Calu3 (cell line): ENCODE measurements at regions not wholly inside any gene's neighbourhood (a gene's known extent, or its start where the extent isn't known, plus 50 kb on each side); places are given as distances from the start of the nearest gene placed in this dataset.

ENCODE experiments used
- BruUV-seq: library from RNA; stranded (reverse); fragments of 400-500 nt; replicated peaks from 2 replicates; lab custom pipeline; 2021; lab: Mats Ljungman, UMichigan
- CTCF ChIA-PET: fragments of 300-600 bp; sonication (Branson Sonifier 250); formaldehyde crosslinking; loops from one replicate; lab custom pipeline; 2022; ENCODE audit warnings: antibody characterized with exemption; lab: Charles Lee
- DNase-seq: peaks from one replicate; pipeline ENCODE4 v3.0.0; 2022
- H3K27ac Mint-ChIP-seq: one replicate; pipeline ENCODE4 v1.8.0; 2022; ENCODE audit warnings: mixed read lengths; ENCODE audit not compliant: unreplicated experiment
- H3K27me3 Mint-ChIP-seq: one replicate; pipeline ENCODE4 v1.8.0; 2022; ENCODE audit warnings: mixed read lengths; ENCODE audit not compliant: unreplicated experiment
- H3K36me3 Mint-ChIP-seq: one replicate; pipeline ENCODE4 v1.8.0; 2022; ENCODE audit warnings: mild to moderate bottlenecking, moderate library complexity, mixed read lengths; ENCODE audit not compliant: insufficient read depth, unreplicated experiment
- H3K4me1 Mint-ChIP-seq: one replicate; pipeline ENCODE4 v1.8.0; 2022; ENCODE audit warnings: mild to moderate bottlenecking, low read depth, mixed read lengths; ENCODE audit not compliant: unreplicated experiment
- H3K4me3 Mint-ChIP-seq: one replicate; pipeline ENCODE4 v1.8.0; 2022; ENCODE audit warnings: mild to moderate bottlenecking, low read depth, moderate library complexity, mixed read lengths; ENCODE audit not compliant: unreplicated experiment
- H3K9me3 Mint-ChIP-seq: one replicate; pipeline ENCODE4 v1.8.0; 2022; ENCODE audit warnings: low read depth, mixed read lengths; ENCODE audit not compliant: unreplicated experiment
- intact Hi-C: fragments of 100-400 bp; cut with micrococcal nuclease; formaldehyde crosslinking; loops from one replicate; pipeline ENCODE4 v1.10.0; 2022; ENCODE audit not compliant: unreplicated experiment
- TF ChIP-seq, protein P1 (sequence below): fragments of 200-600 bp; IDR thresholded peaks from one replicate; pipeline ENCODE4 v1.8.0; 2022; ENCODE audit warnings: antibody characterized with exemption; ENCODE audit not compliant: unreplicated experiment

- H3K4me1 Mint-ChIP-seq = no peaks in the 10 kb centered on the region
- intact Hi-C loops = no loop called here
- no peaks in the 10 kb centered on the region for H3K27me3 Mint-ChIP-seq
- TF ChIP-seq, protein P1, sequence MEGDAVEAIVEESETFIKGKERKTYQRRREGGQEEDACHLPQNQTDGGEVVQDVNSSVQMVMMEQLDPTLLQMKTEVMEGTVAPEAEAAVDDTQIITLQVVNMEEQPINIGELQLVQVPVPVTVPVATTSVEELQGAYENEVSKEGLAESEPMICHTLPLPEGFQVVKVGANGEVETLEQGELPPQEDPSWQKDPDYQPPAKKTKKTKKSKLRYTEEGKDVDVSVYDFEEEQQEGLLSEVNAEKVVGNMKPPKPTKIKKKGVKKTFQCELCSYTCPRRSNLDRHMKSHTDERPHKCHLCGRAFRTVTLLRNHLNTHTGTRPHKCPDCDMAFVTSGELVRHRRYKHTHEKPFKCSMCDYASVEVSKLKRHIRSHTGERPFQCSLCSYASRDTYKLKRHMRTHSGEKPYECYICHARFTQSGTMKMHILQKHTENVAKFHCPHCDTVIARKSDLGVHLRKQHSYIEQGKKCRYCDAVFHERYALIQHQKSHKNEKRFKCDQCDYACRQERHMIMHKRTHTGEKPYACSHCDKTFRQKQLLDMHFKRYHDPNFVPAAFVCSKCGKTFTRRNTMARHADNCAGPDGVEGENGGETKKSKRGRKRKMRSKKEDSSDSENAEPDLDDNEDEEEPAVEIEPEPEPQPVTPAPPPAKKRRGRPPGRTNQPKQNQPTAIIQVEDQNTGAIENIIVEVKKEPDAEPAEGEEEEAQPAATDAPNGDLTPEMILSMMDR = no peak
- no peak for DNase-seq
- no TSS peak for BruUV-seq
- H3K27ac Mint-ChIP-seq = no peak overlapping the region
- CTCF ChIA-PET = no interaction called here
- H3K4me3 Mint-ChIP-seq = no peak overlapping the region
- no peaks in the 10 kb centered on the region for H3K36me3 Mint-ChIP-seq
- H3K9me3 Mint-ChIP-seq = peaks cover 5% of the 10 kb centered on the region
These were observed 364.4 kb upstream of the EPHA5 start for GRCh38 chr4:66034671-66035070.

DNA sequence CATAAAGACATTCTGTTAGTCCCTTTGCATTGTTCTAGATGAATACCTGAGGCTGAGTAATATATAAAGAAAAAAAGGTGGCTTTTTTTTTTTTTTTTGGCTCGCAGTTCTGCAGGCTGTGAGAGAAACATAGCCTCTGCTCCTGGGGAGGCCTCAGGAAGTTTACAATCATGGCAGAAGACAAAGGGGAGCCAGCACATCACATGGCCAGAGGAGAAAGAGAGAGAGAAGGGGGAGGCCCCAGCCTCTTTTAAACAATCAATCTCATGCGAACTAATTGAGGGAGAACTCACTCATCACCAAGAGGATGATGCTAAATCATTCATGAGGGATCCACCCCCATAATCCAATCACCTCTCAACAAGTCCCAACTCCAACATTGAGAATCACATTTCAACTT is 364.0 kb upstream of the EPHA5 start:
- CTCF ChIA-PET = no interaction called here
- Mint-ChIP-seq H3K27ac (no peak overlapping the region), H3K9me3 (peaks cover 5% of the 10 kb centered on the region), H3K27me3 (no peaks in the 10 kb centered on the region), H3K4me1 (no peaks in the 10 kb centered on the region), H3K36me3 (no peaks in the 10 kb centered on the region), H3K4me3 (no peak overlapping the region)
- TF ChIP-seq, protein P1 = no peak
- intact Hi-C loops = no loop called here
- BruUV-seq = no TSS peak
- no peak for DNase-seq

GRCh38 chr4:66032571-66032970 is 362.3 kb upstream of the EPHA5 start:
- H3K4me3 Mint-ChIP-seq = no peak overlapping the region
- no peak overlapping the region for H3K27ac Mint-ChIP-seq
- intact Hi-C loops = no loop called here
- DNase-seq = no peak
- peaks cover 5% of the 10 kb centered on the region for H3K9me3 Mint-ChIP-seq
- H3K27me3 Mint-ChIP-seq = no peaks in the 10 kb centered on the region
- TF ChIP-seq, protein P1 = no peak
- BruUV-seq = no TSS peak
- H3K4me1 Mint-ChIP-seq = no peaks in the 10 kb centered on the region
- H3K36me3 Mint-ChIP-seq = no peaks in the 10 kb centered on the region
- CTCF ChIA-PET = no interaction called here

DNA sequence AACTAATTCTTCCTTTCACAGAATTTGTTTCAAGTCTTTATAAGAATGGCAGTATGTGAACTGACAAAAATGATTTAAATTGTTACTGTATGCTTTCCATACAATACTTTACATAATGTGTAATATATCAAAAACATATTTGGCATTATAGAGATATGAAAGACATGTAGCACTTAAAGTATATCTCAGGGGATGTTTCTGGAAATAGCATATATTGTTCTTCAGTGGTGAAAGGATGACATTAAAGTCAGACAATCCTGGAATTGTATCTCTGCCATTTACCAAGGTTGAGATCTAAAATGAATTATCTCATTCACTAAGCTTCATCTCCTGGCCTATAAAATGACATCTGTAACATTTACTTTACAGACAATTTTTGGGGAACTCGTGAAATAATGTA is 358.4 kb upstream of the EPHA5 start:
- Mint-ChIP-seq H3K4me1 (no peaks in the 10 kb centered on the region), H3K4me3 (no peak overlapping the region), H3K27ac (no peak overlapping the region), H3K9me3 (peaks cover 5% of the 10 kb centered on the region), H3K36me3 (no peaks in the 10 kb centered on the region), H3K27me3 (no peaks in the 10 kb centered on the region)
- DNase-seq = no peak
- CTCF ChIA-PET = no interaction called here
- intact Hi-C loops = no loop called here
- no TSS peak for BruUV-seq
- TF ChIP-seq, protein P1 = no peak
